Keratinocyte (primary cell): ENCODE measurements at regions not wholly inside any gene's neighbourhood (a gene's known extent, or its start where the extent isn't known, plus 50 kb on each side); places are given as distances from the start of the nearest gene placed in this dataset.

Experiments used
- EZH2 ChIP-seq: IDR thresholded peaks from one replicate; pipeline ENCODE4 v1.6.1; 2012; ENCODE audit warnings: inconsistent platforms, mild to moderate bottlenecking, low read length, moderate library complexity
- TF ChIP-seq, protein P1 (sequence below), 3 experiments: IDR thresholded peaks in 1 of 3; conservative IDR thresholded peaks in 1 of 3; optimal IDR thresholded peaks in 1 of 3; 2 replicates in 2 of 3; 3 replicates in 1 of 3; pipeline versions ENCODE3 to v1.5.1; 2011; ENCODE audit warnings: low read length in 3 of 3, mild to moderate bottlenecking in 3 of 3, moderate library complexity in 2 of 3, control low read depth in 1 of 3, inconsistent platforms in 1 of 3; ENCODE audit not compliant: insufficient read depth in 2 of 3; ENCODE audit errors: extremely low read depth in 1 of 3

DNA sequence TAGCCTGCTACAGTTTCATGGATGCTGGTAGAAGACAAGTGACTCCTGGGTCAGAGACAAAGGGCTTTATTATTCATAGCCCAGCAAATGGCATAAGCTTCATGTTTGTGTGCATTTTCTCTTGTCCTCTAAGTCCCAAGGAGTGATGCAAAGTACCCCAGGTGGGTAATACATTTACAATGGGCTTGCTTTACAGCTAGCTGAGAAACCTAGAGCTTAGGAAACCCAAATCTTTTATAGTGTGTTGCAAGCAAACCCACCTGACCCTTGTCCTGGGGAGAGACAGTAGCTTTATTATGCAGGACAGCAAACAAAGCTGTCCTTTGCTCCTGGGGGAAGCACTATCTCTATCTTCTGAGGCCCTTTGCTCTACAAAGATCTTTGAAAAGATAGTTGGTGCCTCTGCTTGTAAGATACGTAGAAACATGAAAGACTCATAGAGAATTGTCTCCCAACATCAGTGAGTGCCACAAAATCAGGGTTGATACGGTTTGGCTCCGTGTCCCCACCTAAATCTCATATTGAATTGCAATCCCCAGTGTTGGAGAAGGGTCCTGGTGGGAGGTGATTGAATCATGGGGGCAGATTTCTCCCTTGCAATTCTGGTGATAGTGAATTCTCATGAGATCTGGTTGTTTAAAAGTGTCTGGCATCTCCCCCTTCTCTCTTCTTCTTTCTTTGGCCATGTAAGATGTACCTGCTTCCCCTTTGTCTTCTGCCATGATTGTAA is 315.8 kb upstream of the USP24 start:
- TF ChIP-seq, protein P1, sequence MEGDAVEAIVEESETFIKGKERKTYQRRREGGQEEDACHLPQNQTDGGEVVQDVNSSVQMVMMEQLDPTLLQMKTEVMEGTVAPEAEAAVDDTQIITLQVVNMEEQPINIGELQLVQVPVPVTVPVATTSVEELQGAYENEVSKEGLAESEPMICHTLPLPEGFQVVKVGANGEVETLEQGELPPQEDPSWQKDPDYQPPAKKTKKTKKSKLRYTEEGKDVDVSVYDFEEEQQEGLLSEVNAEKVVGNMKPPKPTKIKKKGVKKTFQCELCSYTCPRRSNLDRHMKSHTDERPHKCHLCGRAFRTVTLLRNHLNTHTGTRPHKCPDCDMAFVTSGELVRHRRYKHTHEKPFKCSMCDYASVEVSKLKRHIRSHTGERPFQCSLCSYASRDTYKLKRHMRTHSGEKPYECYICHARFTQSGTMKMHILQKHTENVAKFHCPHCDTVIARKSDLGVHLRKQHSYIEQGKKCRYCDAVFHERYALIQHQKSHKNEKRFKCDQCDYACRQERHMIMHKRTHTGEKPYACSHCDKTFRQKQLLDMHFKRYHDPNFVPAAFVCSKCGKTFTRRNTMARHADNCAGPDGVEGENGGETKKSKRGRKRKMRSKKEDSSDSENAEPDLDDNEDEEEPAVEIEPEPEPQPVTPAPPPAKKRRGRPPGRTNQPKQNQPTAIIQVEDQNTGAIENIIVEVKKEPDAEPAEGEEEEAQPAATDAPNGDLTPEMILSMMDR (optimal IDR thresholded peaks at IDR 0.05 in 1 of 3, IDR thresholded peaks at IDR 0.05 in 1 of 3, conservative IDR thresholded peaks at IDR 0.05 in 1 of 3; ENCODE audit: extremely low read depth in 1 of 3, insufficient read depth in 2 of 3, low read length in 3 of 3): no peak
- TF ChIP-seq EZH2: no peak
